ENCODE measurements at regions not wholly inside any gene's neighbourhood (a gene's known extent, or its start where the extent isn't known, plus 50 kb on each side); places are given as distances from the start of the nearest gene placed in this dataset.

- no peak for DNase-seq (ENCODE audit: low spot score)
- no peak overlapping the region for H3K27ac ChIP-seq
- TF ChIP-seq CTCF (conservative IDR thresholded peaks at IDR 0.05; ENCODE audit: low read depth) = no peak
- ChIA-PET CTCF (no interaction called here), POLR2A (ENCODE audit: low non-redundant PET) (no interaction called here)
These were observed 311.5 kb downstream of the CBLN2 start for GRCh38 chr18:72232644-72233043.

GRCh38 chr18:72225958-72226357 is 318.2 kb downstream of the CBLN2 start:
- no peak for DNase-seq (ENCODE audit: low spot score)
- CTCF ChIA-PET = no interaction called here
- POLR2A ChIA-PET (ENCODE audit: low non-redundant PET) = no interaction called here
- TF ChIP-seq CTCF (conservative IDR thresholded peaks at IDR 0.05; ENCODE audit: low read depth) = no peak
- H3K27ac ChIP-seq = no peak overlapping the region

- H3K27ac ChIP-seq = no peak overlapping the region
- ChIA-PET CTCF (interaction anchor here (0.7 kb wide), 1 partner anchor 83 kb away, joined by 3 read pairs; no protein-coding TSS in a partner anchor), POLR2A (ENCODE audit: low non-redundant PET) (no interaction called here)
- TF ChIP-seq CTCF (conservative IDR thresholded peaks at IDR 0.05; ENCODE audit: low read depth) = no peak
- DNase-seq (ENCODE audit: low spot score) = peak; percentile 0
These were observed 320.4 kb downstream of the CBLN2 start for GRCh38 chr18:72223733-72224132.

GRCh38 chr18:72208920-72209676 is 335.0 kb downstream of the CBLN2 start:
- ChIA-PET CTCF (no interaction called here), POLR2A (ENCODE audit: low non-redundant PET) (no interaction called here)
- H3K27ac ChIP-seq = no peak overlapping the region
- no peak for DNase-seq (ENCODE audit: low spot score)
- TF ChIP-seq CTCF (conservative IDR thresholded peaks at IDR 0.05; ENCODE audit: low read depth) = no peak

- POLR2A ChIA-PET (ENCODE audit: low non-redundant PET) = no interaction called here
- no peak for TF ChIP-seq CTCF (conservative IDR thresholded peaks at IDR 0.05; ENCODE audit: low read depth)
- CTCF ChIA-PET = no interaction called here
- no peak for DNase-seq (ENCODE audit: low spot score)
- H3K27ac ChIP-seq = no peak overlapping the region
These were observed 336.9 kb downstream of the CBLN2 start for GRCh38 chr18:72207280-72207679.

- no peak for TF ChIP-seq CTCF (conservative IDR thresholded peaks at IDR 0.05; ENCODE audit: low read depth)
- no peak overlapping the region for H3K27ac ChIP-seq
- ChIA-PET CTCF (no interaction called here), POLR2A (ENCODE audit: low non-redundant PET) (no interaction called here)
- no peak for DNase-seq (ENCODE audit: low spot score)
These were observed 337.3 kb downstream of the CBLN2 start for GRCh38 chr18:72206814-72207213.
